GM12874 (cell line): ENCODE measurements at regions not wholly inside any gene's neighbourhood (a gene's known extent, or its start where the extent isn't known, plus 50 kb on each side); places are given as distances from the start of the nearest gene placed in this dataset.

Source experiments
- TF ChIP-seq, protein P1 (sequence below): IDR thresholded peaks from 2 replicates; pipeline ENCODE4 v1.5.1; 2011; ENCODE audit warnings: low read depth, mild to moderate bottlenecking, control low read depth, low read length, moderate library complexity; ENCODE audit not compliant: insufficient read depth

DNA sequence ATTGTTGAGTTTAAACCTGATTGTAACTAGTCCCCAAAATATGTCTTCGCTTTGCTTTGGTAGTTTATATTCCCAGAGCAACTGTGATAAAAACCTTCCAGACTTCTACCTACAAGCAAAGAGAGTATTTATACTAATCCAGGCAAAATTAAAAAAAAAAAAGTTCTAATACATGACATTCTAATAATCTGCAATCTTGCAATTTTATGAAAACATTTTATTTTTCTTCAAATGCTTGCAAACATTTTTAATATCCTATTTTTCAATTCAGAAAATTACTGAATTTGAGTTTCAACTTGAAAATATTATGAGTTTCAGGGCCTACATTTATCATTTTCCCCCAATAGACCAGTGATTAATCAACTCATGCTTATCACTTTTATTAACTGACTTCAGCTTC is 830.2 kb upstream of the KLHL1 start:
- TF ChIP-seq, protein P1, sequence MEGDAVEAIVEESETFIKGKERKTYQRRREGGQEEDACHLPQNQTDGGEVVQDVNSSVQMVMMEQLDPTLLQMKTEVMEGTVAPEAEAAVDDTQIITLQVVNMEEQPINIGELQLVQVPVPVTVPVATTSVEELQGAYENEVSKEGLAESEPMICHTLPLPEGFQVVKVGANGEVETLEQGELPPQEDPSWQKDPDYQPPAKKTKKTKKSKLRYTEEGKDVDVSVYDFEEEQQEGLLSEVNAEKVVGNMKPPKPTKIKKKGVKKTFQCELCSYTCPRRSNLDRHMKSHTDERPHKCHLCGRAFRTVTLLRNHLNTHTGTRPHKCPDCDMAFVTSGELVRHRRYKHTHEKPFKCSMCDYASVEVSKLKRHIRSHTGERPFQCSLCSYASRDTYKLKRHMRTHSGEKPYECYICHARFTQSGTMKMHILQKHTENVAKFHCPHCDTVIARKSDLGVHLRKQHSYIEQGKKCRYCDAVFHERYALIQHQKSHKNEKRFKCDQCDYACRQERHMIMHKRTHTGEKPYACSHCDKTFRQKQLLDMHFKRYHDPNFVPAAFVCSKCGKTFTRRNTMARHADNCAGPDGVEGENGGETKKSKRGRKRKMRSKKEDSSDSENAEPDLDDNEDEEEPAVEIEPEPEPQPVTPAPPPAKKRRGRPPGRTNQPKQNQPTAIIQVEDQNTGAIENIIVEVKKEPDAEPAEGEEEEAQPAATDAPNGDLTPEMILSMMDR = no peak

DNA sequence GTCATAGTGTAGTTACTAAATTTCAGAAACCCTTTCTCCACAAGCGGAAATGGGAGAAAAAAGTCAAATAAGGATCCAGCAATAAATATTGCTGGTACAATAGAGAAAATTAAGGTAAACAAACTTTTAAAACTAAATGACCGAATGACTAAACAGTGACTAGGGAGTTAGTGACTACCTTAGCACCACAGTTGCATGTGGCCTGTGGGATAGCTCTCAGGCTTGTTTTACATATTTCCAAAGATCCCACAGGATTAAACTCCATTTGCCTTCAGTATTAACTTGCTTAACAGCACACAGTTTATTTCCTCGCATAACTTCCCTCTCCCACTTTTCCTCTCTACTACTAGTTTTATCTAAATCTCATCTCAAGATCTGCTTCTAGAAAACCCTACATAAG is 824.3 kb upstream of the KLHL1 start:
- TF ChIP-seq, protein P1 = no peak

DNA sequence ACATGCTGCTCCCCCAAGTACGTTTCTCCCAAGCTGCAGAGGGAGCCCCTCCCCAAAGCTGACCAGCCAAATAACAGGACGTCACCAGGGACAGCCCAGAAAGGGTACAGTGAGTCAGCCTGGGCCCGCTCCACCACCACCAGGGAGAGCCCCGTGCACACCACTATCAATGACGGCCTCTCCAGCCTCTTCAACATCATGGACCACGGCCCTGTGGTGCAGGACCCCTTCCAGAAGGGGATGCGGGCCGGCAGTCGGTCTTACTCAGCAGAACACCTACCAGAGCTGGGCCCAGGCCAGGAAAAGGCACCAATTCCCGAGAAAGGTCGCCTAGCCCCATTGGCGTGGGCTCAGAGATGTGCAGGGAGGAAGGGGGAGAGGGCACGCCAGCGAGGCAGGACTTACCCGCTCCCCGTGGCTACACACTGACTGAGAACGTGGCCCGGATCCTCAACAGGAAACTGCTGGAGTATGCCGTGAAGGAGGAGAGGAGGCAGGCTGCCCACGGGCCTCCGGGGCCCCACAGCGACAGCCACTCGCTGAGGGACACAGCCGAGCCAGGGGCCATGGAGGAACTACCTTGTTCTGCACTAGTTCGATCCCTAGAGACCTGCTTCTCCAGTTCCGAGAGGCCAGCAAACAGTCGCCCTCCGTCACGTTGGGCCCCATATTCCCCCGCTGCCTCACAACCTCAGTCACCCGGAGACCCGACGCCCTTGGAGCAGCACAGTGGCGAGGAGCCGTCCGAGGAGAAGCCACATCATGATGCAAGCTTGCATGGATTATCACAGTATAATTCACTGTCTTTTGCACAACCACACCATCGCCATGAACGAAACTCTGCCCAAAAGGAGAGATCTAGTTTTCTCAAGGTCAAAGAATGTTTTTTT is 815.9 kb upstream of the KLHL1 start:
- TF ChIP-seq, protein P1 = no peak

DNA sequence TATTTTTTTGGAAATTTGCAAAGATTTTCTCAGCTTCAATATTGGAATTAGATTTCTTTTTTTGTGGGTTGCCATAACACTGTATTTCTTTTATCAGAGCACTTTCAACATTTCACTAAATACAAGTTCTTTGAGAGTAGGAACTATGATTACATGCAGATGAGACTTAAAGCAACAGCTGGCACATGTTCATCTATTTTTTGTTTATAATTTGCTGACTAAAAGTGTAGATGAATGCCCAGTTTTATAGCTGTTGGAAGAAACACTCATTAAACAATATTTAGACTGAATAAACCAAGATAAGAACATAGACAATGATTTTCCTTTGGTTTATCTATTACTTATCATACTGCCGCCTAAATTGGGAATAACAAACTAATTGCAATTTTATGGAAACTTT is 803.0 kb upstream of the KLHL1 start:
- TF ChIP-seq, protein P1 = no peak

DNA sequence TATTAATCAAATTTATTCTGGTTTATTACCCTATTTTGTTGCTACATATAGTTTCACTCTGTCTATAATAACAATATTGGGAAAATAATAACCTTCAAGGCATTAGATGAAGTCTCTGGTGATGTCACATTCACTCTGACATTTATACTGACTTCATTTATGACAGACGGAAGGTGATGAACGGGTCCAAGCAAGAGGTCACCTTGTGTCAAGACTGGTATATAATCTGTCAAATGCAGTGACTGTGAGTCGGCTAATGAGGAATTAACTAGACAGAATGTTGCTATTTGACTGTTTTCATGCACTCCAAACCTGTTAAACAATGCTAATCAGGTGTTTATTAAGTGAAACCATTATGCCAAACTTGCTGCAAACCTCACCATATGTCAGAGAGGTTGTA is 800.5 kb upstream of the KLHL1 start:
- TF ChIP-seq, protein P1 = no peak

DNA sequence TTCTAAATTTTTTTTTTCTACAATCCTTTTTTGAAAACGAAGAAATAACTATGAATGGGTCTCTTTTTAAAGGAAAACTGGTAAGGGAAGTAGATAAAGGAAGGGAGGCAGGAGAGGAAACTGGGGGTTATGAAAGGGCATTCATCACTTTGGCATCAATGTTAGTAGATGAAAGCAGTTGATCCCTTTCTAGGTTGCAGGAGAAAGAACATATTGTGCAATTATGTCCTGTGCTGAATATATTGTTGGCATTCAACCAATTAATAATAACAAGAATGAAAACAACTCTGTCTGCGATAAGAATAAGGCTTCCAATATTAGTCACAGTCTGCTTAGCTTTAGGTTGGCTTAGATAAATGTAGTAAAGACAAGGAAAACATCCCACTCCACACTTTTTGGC is 796.8 kb upstream of the KLHL1 start:
- TF ChIP-seq, protein P1 = no peak

DNA sequence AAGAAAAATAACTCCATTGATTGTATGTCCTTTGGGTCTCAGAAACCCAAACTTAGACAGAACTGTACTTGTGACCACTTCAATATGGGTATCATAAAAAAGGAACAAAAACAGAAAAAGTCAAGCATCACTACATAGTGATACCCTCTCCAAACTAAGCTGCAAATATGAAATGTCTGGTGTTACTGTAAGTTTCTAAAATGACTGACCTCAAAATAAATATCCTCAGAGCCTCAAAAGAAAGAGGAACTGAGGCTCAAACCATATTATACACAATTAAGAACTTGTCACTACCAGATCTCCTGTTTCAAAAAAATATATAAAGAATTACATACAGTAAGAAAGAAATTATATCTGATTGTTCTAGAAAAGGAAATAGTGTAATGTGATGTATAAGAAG is 787.9 kb upstream of the KLHL1 start:
- TF ChIP-seq, protein P1 = no peak
